T-cell (primary cell): ENCODE measurements at regions not wholly inside any gene's neighbourhood (a gene's known extent, or its start where the extent isn't known, plus 50 kb on each side); places are given as distances from the start of the nearest gene placed in this dataset.

ENCODE experiments used
- ATAC-seq, 4 experiments: fragments of 200-7000 bp in 3 of 4; fragments of 150-1000 bp in 1 of 4; cut with Tn5 transposase; replicated peaks in 1 of 4; 1 replicate in 3 of 4; 2 replicates in 1 of 4; pipeline ENCODE4 v1.10.0; 2021; ENCODE audit warnings: moderate library complexity in 3 of 4, mild to moderate bottlenecking in 2 of 4, moderate number of reproducible peaks in 1 of 4
- CTCF ChIA-PET, 2 donors: fragments of 300-600 bp; sonication (Branson Sonifier 250); formaldehyde crosslinking; loops; one replicate each; lab custom pipeline; 2022; ENCODE audit warnings: antibody characterized with exemption in 2 of 2; lab: Charles Lee
- POLR2A ChIA-PET, 2 donors: fragments of 300-600 bp; sonication (Branson Sonifier 250); formaldehyde crosslinking; loops; one replicate each; lab custom pipeline; 2022; ENCODE audit warnings: antibody characterized with exemption in 2 of 2; lab: Charles Lee
- DNase-seq, 35 experiments: peaks; one replicate each; pipeline versions ENCODE4 v3.0.0 to v3.0.0-alpha.2; 2013 to 2023
- H3K27ac ChIP-seq: one replicate; pipeline ENCODE4 v1.5.1; 2013; ENCODE audit warnings: low read length
- H3K27me3 ChIP-seq, 2 experiments: replicated peaks in 1 of 2; 1 replicate in 1 of 2; 2 replicates in 1 of 2; pipeline versions ENCODE4 v1.6.1 to v1.7.0; 2013; ENCODE audit warnings: low read length in 1 of 2, mixed read lengths in 1 of 2; ENCODE audit not compliant: control insufficient read depth in 2 of 2, insufficient read depth in 2 of 2; ENCODE audit errors: extremely low read depth in 1 of 2
- H3K36me3 ChIP-seq, 2 donors: 1 replicate in 1 of 2; 2 replicates in 1 of 2; pipeline versions ENCODE4 v1.6.1 to v1.7.0; 2013; ENCODE audit warnings: low read length in 1 of 2; ENCODE audit not compliant: control insufficient read depth in 2 of 2, insufficient read depth in 1 of 2; ENCODE audit errors: extremely low read depth in 1 of 2
- H3K4me1 ChIP-seq, 2 experiments: 1 replicate in 1 of 2; 2 replicates in 1 of 2; pipeline versions ENCODE4 v1.6.1 to v1.7.0; 2013; ENCODE audit warnings: low read length in 2 of 2, mixed read lengths in 1 of 2; ENCODE audit not compliant: insufficient read depth in 2 of 2, control insufficient read depth in 1 of 2; ENCODE audit errors: extremely low read depth in 1 of 2
- H3K4me3 ChIP-seq, 2 donors: 1 replicate in 1 of 2; 2 replicates in 1 of 2; pipeline versions ENCODE4 v1.5.1 to v1.7.0; 2013; ENCODE audit warnings: mild to moderate bottlenecking in 2 of 2, low read length in 1 of 2, moderate library complexity in 1 of 2; ENCODE audit not compliant: control insufficient read depth in 1 of 2; ENCODE audit errors: extremely low read depth in 1 of 2
- H3K9me3 ChIP-seq: 2 replicates; pipeline ENCODE4 v1.7.0; 2013
- H3K27ac Mint-ChIP-seq, 2 donors: one replicate each; pipeline ENCODE4 v1.8.0; 2020 to 2021; ENCODE audit warnings: mild to moderate bottlenecking in 2 of 2, mixed read lengths in 2 of 2
- H3K27me3 Mint-ChIP-seq, 2 donors: one replicate each; pipeline ENCODE4 v1.8.0; 2021 to 2022; ENCODE audit warnings: mixed read lengths in 2 of 2
- H3K36me3 Mint-ChIP-seq: one replicate; pipeline ENCODE4 v1.8.0; 2021; ENCODE audit warnings: mixed read lengths
- H3K4me1 Mint-ChIP-seq, 3 donors: one replicate each; pipeline ENCODE4 v1.8.0; 2020 to 2022; ENCODE audit warnings: mixed read lengths in 3 of 3, mild to moderate bottlenecking in 1 of 3
- H3K4me3 Mint-ChIP-seq, 3 donors: one replicate each; pipeline ENCODE4 v1.8.0; 2020 to 2022; ENCODE audit warnings: mild to moderate bottlenecking in 3 of 3, mixed read lengths in 3 of 3, moderate library complexity in 3 of 3
- H3K9me3 Mint-ChIP-seq, 3 donors: one replicate each; pipeline ENCODE4 v1.8.0; 2020 to 2022; ENCODE audit warnings: mixed read lengths in 3 of 3
- WGBS: methylation state at CpG from one replicate; pipeline ENCODE4 v1.1.5; 2013; ENCODE audit warnings: missing lambda C conversion rate; ENCODE audit not compliant: insufficient coverage; 5-methylcytosine and 5-hydroxymethylcytosine counted together

DNA sequence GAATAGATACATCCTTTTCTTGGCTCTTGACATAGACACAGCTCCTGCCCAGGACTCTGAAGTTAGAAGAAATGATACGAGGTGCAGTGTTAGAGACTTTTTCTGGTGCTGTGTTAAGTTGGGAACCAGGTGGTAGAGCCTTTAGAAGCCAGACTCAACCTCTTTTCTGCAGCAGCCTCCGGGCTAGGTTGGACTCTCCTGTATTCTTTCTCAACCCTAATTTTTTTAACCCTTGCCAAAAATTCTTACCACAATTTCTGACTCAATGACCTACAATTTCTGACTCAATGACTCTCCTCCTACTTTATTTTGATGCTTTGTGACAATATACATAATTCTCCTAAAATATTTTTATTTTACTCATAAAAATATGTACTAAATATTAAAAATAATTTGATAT is 127.4 kb upstream of the PRL start:
- WGBS: 100% methylated on average over 1 of the region's 2 CpGs

GRCh38 chr6:22432060-22432459 is 135.2 kb upstream of the PRL start:
- no CpG with 5 or more reads among the region's 2 CpGs for WGBS
- no peaks in the 10 kb centered on the region for H3K27me3 ChIP-seq
- H3K9me3 ChIP-seq: no peaks in the 10 kb centered on the region
- Mint-ChIP-seq H3K27me3 (no peaks in the 10 kb centered on the region), H3K4me3 (no peak overlapping the region), H3K27ac (no peak overlapping the region), H3K4me1 (no peaks in the 10 kb centered on the region), H3K36me3 (no peaks in the 10 kb centered on the region), H3K9me3 (peaks cover 0 to 9% (median 2%) of the 10 kb centered on the region in 3 donors)
- no peaks in the 10 kb centered on the region for H3K4me1 ChIP-seq
- ATAC-seq (no peak), DNase-seq (no peak)
- H3K36me3 ChIP-seq: no peaks in the 10 kb centered on the region
- ChIA-PET POLR2A (no interaction called here), CTCF (no interaction called here)
- no peak overlapping the region for H3K4me3 ChIP-seq
- no peak overlapping the region for H3K27ac ChIP-seq

More for the DNA sequence above, 127.4 kb upstream of the PRL start:
- Histone ChIP-seq H3K4me1 (no peaks in the 10 kb centered on the region), H3K27me3 (no peaks in the 10 kb centered on the region), H3K27ac (no peak overlapping the region), H3K4me3 (no peak overlapping the region), H3K9me3 (peaks cover 2% of the 10 kb centered on the region), H3K36me3 (no peaks in the 10 kb centered on the region)
- no peak for DNase-seq
- no peak overlapping the region for H3K27ac Mint-ChIP-seq
- no peak overlapping the region for H3K4me3 Mint-ChIP-seq
- H3K36me3 Mint-ChIP-seq: no peaks in the 10 kb centered on the region
- ATAC-seq: no peak
- no peaks in the 10 kb centered on the region for H3K4me1 Mint-ChIP-seq
- H3K9me3 Mint-ChIP-seq: peaks cover 9 to 30% (median 18%) of the 10 kb centered on the region in 3 donors
- ChIA-PET CTCF (no interaction called here), POLR2A (no interaction called here)
- no peaks in the 10 kb centered on the region for H3K27me3 Mint-ChIP-seq

GRCh38 chr6:22433745-22434144 is 135.6 kb upstream of the HDGFL1 start:
- ChIA-PET POLR2A (no interaction called here), CTCF (no interaction called here)
- Histone ChIP-seq H3K27me3 (no peaks in the 10 kb centered on the region), H3K4me1 (no peaks in the 10 kb centered on the region), H3K4me3 (no peak overlapping the region), H3K27ac (no peak overlapping the region), H3K36me3 (no peaks in the 10 kb centered on the region), H3K9me3 (no peaks in the 10 kb centered on the region)
- H3K4me3 Mint-ChIP-seq: no peak overlapping the region
- H3K27ac Mint-ChIP-seq: no peak overlapping the region
- no peaks in the 10 kb centered on the region for H3K27me3 Mint-ChIP-seq
- WGBS: no CpG with 5 or more reads among the region's 6 CpGs
- ATAC-seq (no peak), DNase-seq (no peak)
- no peaks in the 10 kb centered on the region for H3K36me3 Mint-ChIP-seq
- H3K4me1 Mint-ChIP-seq: no peaks in the 10 kb centered on the region
- H3K9me3 Mint-ChIP-seq: peaks cover 0 to 8% (median 2%) of the 10 kb centered on the region in 3 donors

DNA sequence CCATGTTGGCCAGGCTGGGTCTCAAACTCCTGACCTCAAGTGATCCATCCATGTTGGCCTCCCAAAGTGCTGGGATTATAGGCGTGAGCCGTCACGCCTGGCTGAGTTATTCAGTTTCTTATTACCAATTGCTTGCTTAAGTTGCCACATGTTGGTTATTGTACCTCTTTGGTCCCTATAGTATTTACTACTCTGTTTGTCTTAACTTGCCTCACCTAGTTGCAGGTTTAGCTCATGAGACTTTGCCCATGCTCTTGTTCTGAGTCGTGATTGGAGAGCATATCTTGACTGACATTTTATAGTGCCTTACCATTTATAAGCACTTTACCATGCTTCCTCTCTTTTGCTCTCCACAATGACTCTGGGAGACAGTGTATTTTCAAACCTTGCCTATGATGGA is 134.2 kb upstream of the HDGFL1 start:
- H3K36me3 ChIP-seq: no peaks in the 10 kb centered on the region
- WGBS: 84% methylated on average over 3 of the region's 4 CpGs
- H3K27ac Mint-ChIP-seq: no peak overlapping the region
- no peak for DNase-seq
- no peaks in the 10 kb centered on the region for H3K36me3 Mint-ChIP-seq
- ChIA-PET POLR2A (no interaction called here), CTCF (no interaction called here)
- ATAC-seq: no peak
- peaks cover 0 to 4% (median 2%) of the 10 kb centered on the region in 3 donors for H3K9me3 Mint-ChIP-seq
- no peak overlapping the region for H3K27ac ChIP-seq
- H3K4me3 ChIP-seq: no peak overlapping the region
- no peaks in the 10 kb centered on the region for H3K27me3 ChIP-seq
- H3K4me1 ChIP-seq: no peaks in the 10 kb centered on the region
- H3K27me3 Mint-ChIP-seq: no peaks in the 10 kb centered on the region
- no peak overlapping the region for H3K4me3 Mint-ChIP-seq
- H3K9me3 ChIP-seq: no peaks in the 10 kb centered on the region
- H3K4me1 Mint-ChIP-seq: no peaks in the 10 kb centered on the region

DNA sequence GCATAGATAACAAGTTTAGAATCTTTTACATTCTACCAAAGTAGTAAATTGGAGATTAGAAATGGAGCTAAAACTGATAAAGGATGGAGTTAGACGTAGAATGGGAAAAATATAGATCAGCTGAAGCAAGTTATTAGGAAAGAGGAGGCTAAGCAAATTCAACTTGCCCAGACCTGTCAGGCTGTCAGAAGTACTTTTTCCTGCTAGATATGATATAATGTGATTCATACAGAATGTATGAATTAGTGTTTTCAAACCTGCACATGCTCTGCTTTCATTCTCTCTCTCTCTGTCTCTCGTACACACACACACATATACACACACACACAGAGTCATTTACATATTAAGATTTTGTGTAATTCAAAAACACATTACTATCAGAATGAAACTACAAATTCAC is 133.2 kb upstream of the HDGFL1 start:
- CTCF ChIA-PET: no interaction called here
- H3K27ac Mint-ChIP-seq: no peak overlapping the region
- POLR2A ChIA-PET: interaction anchor here in 1 of 2 donors (0.9 kb wide), 1 partner anchor 1721 kb away, joined by 3 read pairs; no protein-coding TSS in a partner anchor

GRCh38 chr6:22437665-22438064 is 131.7 kb upstream of the HDGFL1 start:
- H3K4me1 ChIP-seq: no peaks in the 10 kb centered on the region
- H3K36me3 ChIP-seq: no peaks in the 10 kb centered on the region
- no peak for ATAC-seq
- H3K9me3 ChIP-seq: no peaks in the 10 kb centered on the region
- H3K36me3 Mint-ChIP-seq: no peaks in the 10 kb centered on the region
- no peaks in the 10 kb centered on the region for H3K4me1 Mint-ChIP-seq
- no peak overlapping the region for H3K4me3 Mint-ChIP-seq
- no peak overlapping the region for H3K27ac Mint-ChIP-seq
- H3K9me3 Mint-ChIP-seq: peaks cover 0 to 8% (median 2%) of the 10 kb centered on the region in 3 donors
- ChIA-PET CTCF (no interaction called here), POLR2A (no interaction called here)
- no peak overlapping the region for H3K4me3 ChIP-seq
- WGBS: no CpG with 5 or more reads among the region's 1 CpG
- H3K27ac ChIP-seq: no peak overlapping the region
- no peak for DNase-seq
- H3K27me3 Mint-ChIP-seq: no peaks in the 10 kb centered on the region
- H3K27me3 ChIP-seq: no peaks in the 10 kb centered on the region

More for the DNA sequence above, 133.2 kb upstream of the HDGFL1 start:
- no peak overlapping the region for H3K4me3 Mint-ChIP-seq
- Histone ChIP-seq H3K4me1 (no peaks in the 10 kb centered on the region), H3K4me3 (no peak overlapping the region), H3K36me3 (no peaks in the 10 kb centered on the region), H3K9me3 (no peaks in the 10 kb centered on the region), H3K27ac (no peak overlapping the region), H3K27me3 (no peaks in the 10 kb centered on the region)
- no peak for DNase-seq
- no peaks in the 10 kb centered on the region for H3K4me1 Mint-ChIP-seq
- no peaks in the 10 kb centered on the region for H3K36me3 Mint-ChIP-seq
- H3K27me3 Mint-ChIP-seq: no peaks in the 10 kb centered on the region
- peaks cover 0 to 8% (median 2%) of the 10 kb centered on the region in 3 donors for H3K9me3 Mint-ChIP-seq
- WGBS: no CpG with 5 or more reads among the region's 2 CpGs
- no peak for ATAC-seq

GRCh38 chr6:22442826-22443225 is 126.5 kb upstream of the HDGFL1 start:
- ChIA-PET POLR2A (no interaction called here), CTCF (no interaction called here)
- no peaks in the 10 kb centered on the region for H3K27me3 Mint-ChIP-seq
- Histone ChIP-seq H3K27me3 (no peaks in the 10 kb centered on the region), H3K27ac (no peak overlapping the region), H3K4me1 (no peaks in the 10 kb centered on the region), H3K9me3 (no peaks in the 10 kb centered on the region), H3K36me3 (no peaks in the 10 kb centered on the region), H3K4me3 (no peak overlapping the region)
- H3K4me1 Mint-ChIP-seq: no peaks in the 10 kb centered on the region
- DNase-seq: no peak
- no peak overlapping the region for H3K27ac Mint-ChIP-seq
- ATAC-seq: no peak
- 40% methylated on average over 1 of the region's 1 CpG for WGBS
- H3K9me3 Mint-ChIP-seq: peaks cover 0 to 4% (median 0%) of the 10 kb centered on the region in 3 donors
- H3K36me3 Mint-ChIP-seq: no peaks in the 10 kb centered on the region
- H3K4me3 Mint-ChIP-seq: no peak overlapping the region
